HT1080 (cell line): ENCODE measurements at regions not wholly inside any gene's neighbourhood (a gene's known extent, or its start where the extent isn't known, plus 50 kb on each side); places are given as distances from the start of the nearest gene placed in this dataset.
"Not testable (repeated sequence)": the region's sequence is repeated elsewhere in the genome, so short reads cannot be mapped to it uniquely, and the experiment has no call there.

ENCODE experiments used
- DNase-seq: peaks from one replicate; pipeline ENCODE4 v3.0.0-alpha.2; 2015; ENCODE audit warnings: low read depth

- no peak for DNase-seq
Observed at GRCh38 chr12:58640314-58640713, 280.0 kb downstream of the LRIG3 start.

GRCh38 chr12:58645946-58646345, 274.4 kb downstream of the LRIG3 start:
- no peak for DNase-seq

- no peak for DNase-seq
Observed at GRCh38 chr12:58647495-58647894, 272.8 kb downstream of the LRIG3 start.

GRCh38 chr12:58648176-58648575, 272.1 kb downstream of the LRIG3 start:
- DNase-seq: no peak

- DNase-seq: no peak
Observed at GRCh38 chr12:58651850-58652249, 268.5 kb downstream of the LRIG3 start.

- DNase-seq: no peak
Observed at GRCh38 chr12:58654021-58654420, 266.3 kb downstream of the LRIG3 start.

- no peak for DNase-seq
Observed at GRCh38 chr12:58655375-58655774, 264.9 kb downstream of the LRIG3 start.

- DNase-seq: no peak
Observed at GRCh38 chr12:58656254-58657009, 263.9 kb downstream of the LRIG3 start.

GRCh38 chr12:58657190-58657589, 263.1 kb downstream of the LRIG3 start:
- no peak for DNase-seq

GRCh38 chr12:58665375-58665774, 254.9 kb downstream of the LRIG3 start:
- no peak for DNase-seq

- no peak for DNase-seq
Observed at GRCh38 chr12:58668233-58668632, 252.1 kb downstream of the LRIG3 start.

- DNase-seq: no peak
Observed at GRCh38 chr12:58668871-58669270, 251.4 kb downstream of the LRIG3 start.

- no peak for DNase-seq
Observed at GRCh38 chr12:58670623-58671022, 249.7 kb downstream of the LRIG3 start.

GRCh38 chr12:58671196-58671595, 249.1 kb downstream of the LRIG3 start:
- no peak for DNase-seq

GRCh38 chr12:58673021-58673420, 247.3 kb downstream of the LRIG3 start:
- no peak for DNase-seq

GRCh38 chr12:58677833-58678232, 242.5 kb downstream of the LRIG3 start:
- DNase-seq: not testable (repeated sequence)

- DNase-seq: no peak
Observed at GRCh38 chr12:58678753-58679152, 241.6 kb downstream of the LRIG3 start.

GRCh38 chr12:58681730-58682129, 238.6 kb downstream of the LRIG3 start:
- DNase-seq: no peak

GRCh38 chr12:58695263-58695662, 225.0 kb downstream of the LRIG3 start:
- DNase-seq: no peak

GRCh38 chr12:58701536-58701935, 218.8 kb downstream of the LRIG3 start:
- DNase-seq: no peak

GRCh38 chr12:58703866-58704265, 216.4 kb downstream of the LRIG3 start:
- DNase-seq: no peak

GRCh38 chr12:58704770-58705169, 215.5 kb downstream of the LRIG3 start:
- not testable (repeated sequence) for DNase-seq

- DNase-seq: no peak
Observed at GRCh38 chr12:58710901-58711300, 209.4 kb downstream of the LRIG3 start.

- DNase-seq: peak; percentile 20
Observed at GRCh38 chr12:58711974-58712373, 208.3 kb downstream of the LRIG3 start.
